OCI-LY3 (cell line): ENCODE measurements at regions not wholly inside any gene's neighbourhood (a gene's known extent, or its start where the extent isn't known, plus 50 kb on each side); places are given as distances from the start of the nearest gene placed in this dataset.
"Not testable (repeated sequence)": the region's sequence is repeated elsewhere in the genome, so short reads cannot be mapped to it uniquely, and the experiment has no call there.

Experiments
- H2AFZ ChIP-seq: fragments of 200-600, 300-600 bp; shearing (Covaris generic); 2 replicates; pipeline ENCODE4 v1.6.0; 2014; ENCODE audit warnings: antibody characterized with exemption, low read depth, low read length
- H3K27ac ChIP-seq: fragments of 200-600, 300-600 bp; sonication (generic); 2 replicates; pipeline ENCODE4 v1.5.1; 2014; ENCODE audit warnings: mild to moderate bottlenecking, low read length, moderate library complexity, mixed read lengths
- H3K27me3 ChIP-seq: fragments of 200-600, 300-600 bp; sonication (generic); 2 replicates; pipeline ENCODE4 v1.6.1; 2014; ENCODE audit warnings: low read depth, low read length, mixed read lengths
- H3K36me3 ChIP-seq: fragments of 200-600, 300-600 bp; sonication (generic); replicated peaks from 2 replicates; pipeline ENCODE3; 2014; ENCODE audit warnings: low read depth, low read length, mixed read lengths
- H3K4me1 ChIP-seq: fragments of 300-600, 200-600 bp; sonication (generic); 2 replicates; pipeline ENCODE4 v1.6.1; 2014; ENCODE audit warnings: low read length, mixed read lengths
- H3K4me2 ChIP-seq: fragments of 200-600, 300-600 bp; sonication (generic); 2 replicates; pipeline ENCODE4 v1.6.1; 2014; ENCODE audit warnings: low read length, mixed read lengths
- H3K4me3 ChIP-seq: fragments of 300-600, 200-600 bp; sonication (generic); 2 replicates; pipeline ENCODE4 v1.5.1; 2014; ENCODE audit warnings: antibody characterized with exemption, mild to moderate bottlenecking, low read length, moderate library complexity
- H3K79me2 ChIP-seq: fragments of 300-600, 200-600 bp; shearing (Covaris generic); 2 replicates; pipeline ENCODE4 v1.6.1; 2014; ENCODE audit warnings: mild to moderate bottlenecking, low read length, mixed read lengths
- H3K9ac ChIP-seq: fragments of 300-600, 200-600 bp; shearing (Covaris generic); 2 replicates; pipeline ENCODE4 v1.6.0; 2014; ENCODE audit warnings: mild to moderate bottlenecking, low read length, moderate library complexity
- H3K9me3 ChIP-seq: fragments of 200-600, 300-600 bp; shearing (Covaris generic); 2 replicates; pipeline ENCODE4 v1.6.1; 2014; ENCODE audit warnings: low read length, mixed read lengths; ENCODE audit not compliant: insufficient read depth
- H4K20me1 ChIP-seq: fragments of 200-600, 300-600 bp; sonication (generic); 2 replicates; pipeline ENCODE4 v1.6.1; 2016; ENCODE audit warnings: low read length, mixed read lengths; ENCODE audit not compliant: insufficient read depth
- CTCF ChIP-seq: fragments of 200-600, 300-600 bp; sonication (generic); IDR thresholded peaks from 2 replicates; pipeline ENCODE4 v1.5.1; 2014; ENCODE audit warnings: antibody characterized with exemption, low read length, low read depth
- EZH2phosphoT487 ChIP-seq: fragments of 200-600 bp; shearing (Covaris generic); IDR thresholded peaks from 2 replicates; pipeline ENCODE4 v1.6.1; 2018; ENCODE audit warnings: antibody characterized with exemption, mixed run types, low read depth

DNA sequence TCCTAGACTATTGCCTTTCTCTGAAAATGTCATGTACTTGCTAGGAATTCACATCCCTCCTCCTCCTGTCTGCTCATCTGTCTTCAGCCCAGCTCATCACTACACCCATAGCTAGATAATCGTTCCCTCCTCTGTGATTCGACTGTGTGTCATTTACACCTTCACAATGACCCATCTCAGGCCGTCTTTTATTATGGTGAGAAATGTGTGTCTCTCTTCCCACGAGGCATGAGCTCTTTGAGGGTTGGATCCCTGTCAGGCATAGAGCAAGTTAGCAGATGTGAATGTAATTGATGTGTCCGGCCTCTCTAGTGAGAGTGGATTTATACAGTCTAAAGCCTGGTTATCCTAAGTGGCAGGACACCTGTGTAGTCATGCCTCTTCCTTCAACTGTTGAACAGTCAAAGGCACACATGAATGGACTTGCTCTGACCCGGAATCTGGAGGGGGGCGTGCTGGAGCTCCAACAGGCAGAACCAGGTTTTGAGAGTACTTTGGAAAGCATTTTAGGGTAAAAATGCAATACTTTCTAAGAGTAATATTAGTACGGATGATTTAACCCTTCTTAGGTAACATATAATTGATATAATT, 182.1 kb downstream of the UTRN start:
- Histone ChIP-seq H3K36me3 (no peaks in the 10 kb centered on the region), H3K27me3 (no peaks in the 10 kb centered on the region), H3K4me3 (no peak overlapping the region), H2AFZ (no peak overlapping the region), H3K9ac (no peak overlapping the region), H4K20me1 (no peaks in the 10 kb centered on the region), H3K79me2 (no peaks in the 10 kb centered on the region), H3K4me2 (no peak overlapping the region), H3K27ac (no peak overlapping the region), H3K4me1 (no peaks in the 10 kb centered on the region), H3K9me3 (no peaks in the 10 kb centered on the region)
- TF ChIP-seq CTCF: no peak
- TF ChIP-seq EZH2phosphoT487: no peak

DNA sequence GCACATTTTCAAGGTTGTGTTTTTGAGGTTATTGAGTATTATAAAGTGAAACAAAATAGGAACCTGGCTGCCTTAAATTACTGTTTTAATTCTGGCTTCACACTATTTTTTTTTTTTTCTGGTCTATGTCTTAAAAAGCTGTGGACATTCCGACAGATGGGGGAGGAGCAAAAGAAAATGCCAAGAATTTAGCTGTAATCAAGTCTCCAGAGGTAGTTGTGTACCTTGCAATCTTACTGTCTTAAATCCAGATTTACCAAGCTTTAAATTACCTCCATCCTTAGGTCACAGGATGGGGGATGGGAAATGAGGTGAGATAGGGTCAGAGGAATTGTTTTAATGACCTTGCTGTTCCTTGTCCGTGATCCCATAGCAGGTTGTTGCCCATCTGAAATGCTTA, 182.8 kb downstream of the UTRN start:
- TF ChIP-seq EZH2phosphoT487 (no peak), CTCF (no peak)
- no peaks in the 10 kb centered on the region for H3K4me1 ChIP-seq
- no peak overlapping the region for H3K27ac ChIP-seq
- H4K20me1 ChIP-seq: no peaks in the 10 kb centered on the region
- no peaks in the 10 kb centered on the region for H3K27me3 ChIP-seq
- no peaks in the 10 kb centered on the region for H3K9me3 ChIP-seq
- H3K36me3 ChIP-seq: no peaks in the 10 kb centered on the region
- no peak overlapping the region for H3K4me3 ChIP-seq
- H3K9ac ChIP-seq: no peak overlapping the region
- no peak overlapping the region for H2AFZ ChIP-seq
- no peaks in the 10 kb centered on the region for H3K79me2 ChIP-seq
- H3K4me2 ChIP-seq: no peak overlapping the region

GRCh38 chr6:144468709-144469108, 183.6 kb downstream of the UTRN start:
- no peak overlapping the region for H3K4me2 ChIP-seq
- no peaks in the 10 kb centered on the region for H3K9me3 ChIP-seq
- no peak overlapping the region for H3K4me3 ChIP-seq
- TF ChIP-seq CTCF (no peak), EZH2phosphoT487 (no peak)
- no peaks in the 10 kb centered on the region for H3K36me3 ChIP-seq
- no peaks in the 10 kb centered on the region for H4K20me1 ChIP-seq
- H3K27ac ChIP-seq: no peak overlapping the region
- H3K9ac ChIP-seq: no peak overlapping the region
- H3K27me3 ChIP-seq: no peaks in the 10 kb centered on the region
- H3K79me2 ChIP-seq: no peaks in the 10 kb centered on the region
- no peaks in the 10 kb centered on the region for H3K4me1 ChIP-seq
- no peak overlapping the region for H2AFZ ChIP-seq

GRCh38 chr6:144469144-144469575, 184.0 kb downstream of the UTRN start:
- no peaks in the 10 kb centered on the region for H3K36me3 ChIP-seq
- no peaks in the 10 kb centered on the region for H3K79me2 ChIP-seq

GRCh38 chr6:144470201-144470600, 185.1 kb downstream of the UTRN start:
- not testable (repeated sequence) for H3K27ac ChIP-seq, H3K79me2 ChIP-seq, H2AFZ ChIP-seq, H3K9me3 ChIP-seq, H3K9ac ChIP-seq, H3K4me3 ChIP-seq, H3K4me1 ChIP-seq, H4K20me1 ChIP-seq, H3K36me3 ChIP-seq, H3K27me3 ChIP-seq, H3K4me2 ChIP-seq

More at GRCh38 chr6:144469144-144469575, 184.0 kb downstream of the UTRN start:
- Histone ChIP-seq H3K9ac (no peak overlapping the region), H3K4me2 (no peak overlapping the region), H3K9me3 (no peaks in the 10 kb centered on the region), H2AFZ (no peak overlapping the region), H3K27ac (no peak overlapping the region), H3K4me1 (no peaks in the 10 kb centered on the region), H3K4me3 (no peak overlapping the region), H3K27me3 (0 out of 2 replicates have a peak, but pooled peaks cover 1% of the 10 kb centered on the region), H4K20me1 (no peaks in the 10 kb centered on the region)
- TF ChIP-seq EZH2phosphoT487: no peak
- TF ChIP-seq CTCF: no peak
